HG02870 (cell line): ENCODE measurements at regions not wholly inside any gene's neighbourhood (a gene's known extent, or its start where the extent isn't known, plus 50 kb on each side); places are given as distances from the start of the nearest gene placed in this dataset.

Experiments
- ATAC-seq: cut with Tn5 transposase; IDR thresholded peaks from one replicate; pipeline ENCODE4 v1.9.1; 2021; ENCODE audit warnings: mild to moderate bottlenecking, moderate library complexity; ENCODE audit not compliant: unreplicated experiment

GRCh38 chr11:88231894-88232482, 56.7 kb upstream of the RAB38 start:
- ATAC-seq = peak; percentile 91

GRCh38 chr11:88229303-88229702, 54.1 kb upstream of the RAB38 start:
- ATAC-seq = no peak
